HepG2 (cell line): ENCODE measurements at regions not wholly inside any gene's neighbourhood (a gene's known extent, or its start where the extent isn't known, plus 50 kb on each side); places are given as distances from the start of the nearest gene placed in this dataset.

ENCODE experiments used
- ATAC-seq: fragments of 200-7000 bp; cut with Tn5 transposase; 3 replicates; pipeline ENCODE4 v1.9.1; 2020; ENCODE audit warnings: mild to moderate bottlenecking, moderate library complexity
- BruUV-seq: library from RNA; stranded (reverse); fragments of 400-500 nt; replicated peaks from 2 replicates; lab custom pipeline; 2021; lab: Mats Ljungman, UMichigan
- CTCF ChIA-PET: fragments of 300-600 bp; formaldehyde crosslinking; extraction: SDS; loops from one replicate; lab custom pipeline; 2021; ENCODE audit warnings: low total read pairs, inconsistent platforms, low intra/inter-chr PET ratio; lab: Yijun Ruan, JAX
- POLR2A ChIA-PET: fragments of 350-600 bp; sonication (Branson Sonifier 250); formaldehyde crosslinking; loops from one replicate; lab custom pipeline; 2020; ENCODE audit warnings: antibody characterized with exemption, inconsistent platforms; lab: Yijun Ruan, JAX
- DNase-seq: peaks from one replicate; pipeline ENCODE4 v3.0.0-alpha.2; 2015; ENCODE audit warnings: low spot score
- FAIRE-seq: peaks from 3 replicates; lab custom pipeline; 2011; peaks lifted over from hg19 to GRCh38; lab: Jason Lieb, UNC
- H2AFZ ChIP-seq: one replicate; pipeline ENCODE4 v1.6.1; 2011; ENCODE audit warnings: low read length, inconsistent platforms
- H3K27ac ChIP-seq: fragments of 300-600 bp; 3 replicates; pipeline ENCODE4 v1.8.0; 2011; ENCODE audit warnings: mixed run types, mild to moderate bottlenecking, mixed read lengths, low read length, inconsistent platforms; ENCODE audit not compliant: insufficient read depth; ENCODE audit errors: extremely low read length
- H3K27me3 ChIP-seq, 2 experiments: fragments of 200-600 bp in 1 of 2; 2 replicates in 1 of 2; 3 replicates in 1 of 2; pipeline versions ENCODE4 v1.6.0 to v1.8.0; 2011; ENCODE audit warnings: low read length in 2 of 2, mild to moderate bottlenecking in 2 of 2, moderate library complexity in 2 of 2, inconsistent platforms in 1 of 2; ENCODE audit not compliant: insufficient read depth in 2 of 2, control insufficient read depth in 1 of 2
- H3K36me3 ChIP-seq, 2 experiments: fragments of 200-600 bp in 1 of 2; replicated peaks in 1 of 2; 2 replicates in 1 of 2; 3 replicates in 1 of 2; pipeline versions ENCODE4 v1.5.1 to v1.8.0; 2011; ENCODE audit warnings: low read length in 2 of 2, inconsistent platforms in 1 of 2; ENCODE audit not compliant: insufficient read depth in 2 of 2, control insufficient read depth in 1 of 2
- H3K4me1 ChIP-seq: 2 replicates; pipeline ENCODE4 v1.5.1; 2012; ENCODE audit warnings: low read length, inconsistent platforms; ENCODE audit not compliant: insufficient read depth
- H3K4me2 ChIP-seq: 2 replicates; pipeline ENCODE4 v1.6.0; 2011; ENCODE audit warnings: low read depth, low read length, inconsistent platforms
- H3K4me3 ChIP-seq, 3 experiments: fragments of 200-600 bp in 1 of 3; sonication (generic), shearing (Covaris generic) in 1 of 3; replicated peaks in 1 of 3; 2 replicates each; pipeline ENCODE4 v1.5.1; 2011 to 2016; ENCODE audit warnings: low read length in 3 of 3, inconsistent platforms in 2 of 3, low read depth in 2 of 3, mild to moderate bottlenecking in 2 of 3, control low read depth in 1 of 3, mixed read lengths in 1 of 3; ENCODE audit not compliant: insufficient read depth in 1 of 3
- H3K79me2 ChIP-seq: one replicate; pipeline ENCODE4 v1.6.1; 2011; ENCODE audit warnings: low read length, inconsistent platforms; ENCODE audit not compliant: insufficient read depth
- H3K9ac ChIP-seq: 2 replicates; pipeline ENCODE4 v1.6.0; 2011; ENCODE audit warnings: mild to moderate bottlenecking, low read depth, low read length, inconsistent platforms; ENCODE audit not compliant: insufficient read depth
- H3K9me3 ChIP-seq: 2 replicates; pipeline ENCODE4 v1.5.1; 2012; ENCODE audit warnings: mild to moderate bottlenecking, low read length
- H4K20me1 ChIP-seq: 2 replicates; pipeline ENCODE4 v1.6.0; 2011; ENCODE audit warnings: inconsistent platforms, mild to moderate bottlenecking, low read length, moderate library complexity; ENCODE audit not compliant: insufficient read depth
- AKAP8 ChIP-seq: sonication (generic); formaldehyde crosslinking; IDR thresholded peaks from 2 replicates; pipeline ENCODE4 v1.5.1; 2020; ENCODE audit warnings: mild to moderate bottlenecking, missing genetic modification reagents
- BCL3 ChIP-seq: sonication (generic); formaldehyde crosslinking; IDR thresholded peaks from 2 replicates; pipeline ENCODE4 v1.5.1; 2020; ENCODE audit warnings: mild to moderate bottlenecking, missing genetic modification reagents, moderate library complexity
- BHLHE40 ChIP-seq: IDR thresholded peaks from 2 replicates; pipeline ENCODE4 v1.6.1; 2011; ENCODE audit warnings: low read length, improper control_type of control experiment
- CCAR2 ChIP-seq: fragments of 200-400 bp; formaldehyde crosslinking; optimal IDR thresholded peaks from 2 replicates; pipeline ENCODE3; 2018; ENCODE audit warnings: low read depth, mild to moderate bottlenecking, low read length, moderate library complexity
- ERF ChIP-seq: IDR thresholded peaks from 2 replicates; pipeline ENCODE4 v1.6.1; 2018; ENCODE audit warnings: missing biosample characterization, missing genetic modification reagents
- JUNB ChIP-seq: sonication (generic); formaldehyde crosslinking; IDR thresholded peaks from 2 replicates; pipeline ENCODE4 v1.8.0; 2022; ENCODE audit warnings: missing genetic modification reagents, mild to moderate bottlenecking, borderline replicate concordance
- KDM6A ChIP-seq: IDR thresholded peaks from 2 replicates; pipeline ENCODE4 v1.6.1; 2016; ENCODE audit warnings: low read depth
- MIER3 ChIP-seq: IDR thresholded peaks from 2 replicates; pipeline ENCODE4 v1.6.1; 2016; ENCODE audit warnings: missing compliant biosample characterization, borderline replicate concordance
- NFRKB ChIP-seq: fragments of 450-650 bp; IDR thresholded peaks from 2 replicates; pipeline ENCODE4 v1.6.1; 2017
- SALL1 ChIP-seq: sonication (generic); formaldehyde crosslinking; IDR thresholded peaks from 2 replicates; pipeline ENCODE4 v1.8.0; 2022; ENCODE audit warnings: mild to moderate bottlenecking, missing genetic modification reagents
- STAT6 ChIP-seq: sonication (generic); formaldehyde crosslinking; IDR thresholded peaks from 2 replicates; pipeline ENCODE4 v1.4.0; 2020; ENCODE audit warnings: missing genetic modification reagents, mild to moderate bottlenecking, borderline replicate concordance
- ZBTB43 ChIP-seq: sonication (generic); formaldehyde crosslinking; conservative IDR thresholded peaks from 2 replicates; pipeline ENCODE4 v1.4.0; 2020; ENCODE audit warnings: missing genetic modification reagents
- ZFYVE20 ChIP-seq: sonication (generic); formaldehyde crosslinking; IDR thresholded peaks from 2 replicates; pipeline ENCODE4 v1.8.0; 2023; ENCODE audit warnings: low read depth, mild to moderate bottlenecking, moderate library complexity, missing genetic modification reagents, borderline replicate concordance
- ZNF17 ChIP-seq: sonication (generic); formaldehyde crosslinking; IDR thresholded peaks from 2 replicates; pipeline ENCODE4 v1.5.0; 2020; ENCODE audit warnings: mild to moderate bottlenecking, missing genetic modification reagents
- ZNF557 ChIP-seq: sonication (generic); formaldehyde crosslinking; IDR thresholded peaks from 2 replicates; pipeline ENCODE4 v1.4.0; 2020; ENCODE audit warnings: missing genetic modification reagents
- ZNF674 ChIP-seq: sonication (generic); formaldehyde crosslinking; IDR thresholded peaks from 2 replicates; pipeline ENCODE4 v1.5.0; 2020; ENCODE audit warnings: low read depth, mild to moderate bottlenecking, missing genetic modification reagents
- WGBS: methylation state at CpG from one replicate; pipeline ENCODE4 v1.1.6; 2017; ENCODE audit warnings: low lambda C conversion rate; 5-methylcytosine and 5-hydroxymethylcytosine counted together
- in situ Hi-C: cut with HindIII; loops from 2 replicates; pipeline ENCODE4 v1.10.0; 2017; ENCODE audit warnings: low pct_unique_long_range_greater_than_20kb; ENCODE audit not compliant: extremely low pct_ligation_motif_present
- intact Hi-C: fragments of 100-400 bp; cut with micrococcal nuclease; formaldehyde crosslinking; loops from one replicate; pipeline ENCODE4 v1.10.0; 2022; ENCODE audit not compliant: unreplicated experiment

GRCh38 chr5:110077147-110077546 lies 387.4 kb downstream of the MAN2A1 start:
- ChIA-PET POLR2A (no interaction called here), CTCF (no interaction called here)
- TF ChIP-seq ZFYVE20 (CRISPR knock-in tag) (no peak), BCL3 (CRISPR knock-in tag) (no peak), ZNF557 (CRISPR knock-in tag) (no peak), STAT6 (CRISPR knock-in tag) (no peak), BHLHE40 (no peak), ERF (CRISPR knock-in tag) (no peak), CCAR2 (no peak), JUNB (CRISPR knock-in tag) (no peak), MIER3 (CRISPR knock-in tag) (no peak), ZNF17 (no peak), AKAP8 (CRISPR knock-in tag) (no peak), NFRKB (no peak), SALL1 (CRISPR knock-in tag) (no peak), ZBTB43 (CRISPR knock-in tag) (no peak), ZNF674 (CRISPR knock-in tag) (no peak), KDM6A (CRISPR knock-in tag) (no peak)
- ATAC-seq: no peak
- H2AFZ ChIP-seq: no peak overlapping the region
- H3K27me3 ChIP-seq: no peaks in the 10 kb centered on the region
- no TSS peak for BruUV-seq
- no peak overlapping the region for H3K27ac ChIP-seq
- no peak overlapping the region for H3K9ac ChIP-seq
- no peaks in the 10 kb centered on the region for H3K79me2 ChIP-seq
- no peak overlapping the region for H3K4me3 ChIP-seq
- intact Hi-C loops (no loop called here), in situ Hi-C loops (no loop called here)
- H3K36me3 ChIP-seq: no peaks in the 10 kb centered on the region
- FAIRE-seq: no peak
- no peak for DNase-seq
- peaks cover 16% of the 10 kb centered on the region for H3K9me3 ChIP-seq
- no peak overlapping the region for H3K4me2 ChIP-seq
- WGBS: 48% methylated on average over 3 of the region's 3 CpGs
- no peaks in the 10 kb centered on the region for H4K20me1 ChIP-seq
- H3K4me1 ChIP-seq: no peaks in the 10 kb centered on the region; the same call in 1 of the 2 replicates
